Brain microvascular endothelial cell (primary cell): ENCODE measurements at regions not wholly inside any gene's neighbourhood (a gene's known extent, or its start where the extent isn't known, plus 50 kb on each side); places are given as distances from the start of the nearest gene placed in this dataset.

Experiments
- DNase-seq: peaks from one replicate; pipeline ENCODE4 v3.0.0-alpha.2; 2020
- H3K27ac ChIP-seq: fragments of 250-450 bp; sonication (Bioruptor Pico); 2 replicates; pipeline ENCODE4 v1.5.1; 2020; ENCODE audit warnings: mild to moderate bottlenecking, moderate library complexity
- H3K27me3 ChIP-seq: fragments of 250-450 bp; sonication (Bioruptor Pico); replicated peaks from 2 replicates; pipeline ENCODE4 v1.5.1; 2020; ENCODE audit warnings: mild to moderate bottlenecking
- H3K36me3 ChIP-seq: fragments of 250-450 bp; sonication (Bioruptor Pico); replicated peaks from 2 replicates; pipeline ENCODE4 v1.5.1; 2020; ENCODE audit warnings: mild to moderate bottlenecking
- H3K4me3 ChIP-seq: 2 replicates; pipeline ENCODE4 v1.5.1; 2011; ENCODE audit warnings: low read depth, mild to moderate bottlenecking, control low read depth, low read length, moderate library complexity
- in situ Hi-C: cut with HindIII; loops from 2 replicates; pipeline ENCODE4 v1.10.0; 2017; ENCODE audit warnings: low sequenced_read_pairs, low pct_ligation_motif_present
- TF ChIP-seq, protein P1 (sequence below): IDR thresholded peaks from 2 replicates; pipeline ENCODE4 v1.5.1; 2011; ENCODE audit warnings: low read depth, mild to moderate bottlenecking, moderate library complexity, low read length, control low read depth, inconsistent platforms; ENCODE audit errors: missing control alignments

GRCh38 chr3:116614795-116615362 is 94.7 kb upstream of the TUSC7 start:
- Histone ChIP-seq H3K4me3 (no peak overlapping the region), H3K27me3 (no peaks in the 10 kb centered on the region), H3K36me3 (no peaks in the 10 kb centered on the region), H3K27ac (no peak overlapping the region)
- in situ Hi-C loops: no loop called here
- no peak for DNase-seq
- TF ChIP-seq, protein P1, sequence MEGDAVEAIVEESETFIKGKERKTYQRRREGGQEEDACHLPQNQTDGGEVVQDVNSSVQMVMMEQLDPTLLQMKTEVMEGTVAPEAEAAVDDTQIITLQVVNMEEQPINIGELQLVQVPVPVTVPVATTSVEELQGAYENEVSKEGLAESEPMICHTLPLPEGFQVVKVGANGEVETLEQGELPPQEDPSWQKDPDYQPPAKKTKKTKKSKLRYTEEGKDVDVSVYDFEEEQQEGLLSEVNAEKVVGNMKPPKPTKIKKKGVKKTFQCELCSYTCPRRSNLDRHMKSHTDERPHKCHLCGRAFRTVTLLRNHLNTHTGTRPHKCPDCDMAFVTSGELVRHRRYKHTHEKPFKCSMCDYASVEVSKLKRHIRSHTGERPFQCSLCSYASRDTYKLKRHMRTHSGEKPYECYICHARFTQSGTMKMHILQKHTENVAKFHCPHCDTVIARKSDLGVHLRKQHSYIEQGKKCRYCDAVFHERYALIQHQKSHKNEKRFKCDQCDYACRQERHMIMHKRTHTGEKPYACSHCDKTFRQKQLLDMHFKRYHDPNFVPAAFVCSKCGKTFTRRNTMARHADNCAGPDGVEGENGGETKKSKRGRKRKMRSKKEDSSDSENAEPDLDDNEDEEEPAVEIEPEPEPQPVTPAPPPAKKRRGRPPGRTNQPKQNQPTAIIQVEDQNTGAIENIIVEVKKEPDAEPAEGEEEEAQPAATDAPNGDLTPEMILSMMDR: peak; percentile 19

- DNase-seq: no peak
- Histone ChIP-seq H3K4me3 (no peak overlapping the region), H3K27me3 (no peaks in the 10 kb centered on the region), H3K36me3 (no peaks in the 10 kb centered on the region), H3K27ac (no peak overlapping the region)
- in situ Hi-C loops: no loop called here
- TF ChIP-seq, protein P1: no peak
Measured at GRCh38 chr3:116618138-116618537, 91.4 kb upstream of the TUSC7 start.

DNA sequence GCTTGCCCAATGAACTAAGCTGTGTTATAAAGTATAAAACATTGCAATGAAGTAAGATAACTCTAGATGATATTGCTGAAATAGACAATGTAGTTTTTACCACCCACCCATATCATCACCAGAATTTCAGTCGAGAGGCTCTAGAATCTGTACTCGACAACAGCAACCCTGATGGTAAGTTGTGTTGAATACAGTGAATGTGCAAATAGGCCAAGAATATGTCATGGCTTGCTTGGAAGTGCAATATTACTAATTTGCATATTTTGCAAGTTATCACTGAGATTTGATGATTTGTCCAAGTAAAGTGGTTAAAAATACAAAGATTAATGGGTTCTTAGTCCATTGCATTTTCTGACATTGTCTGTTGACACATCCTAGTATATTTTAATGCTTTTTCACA is 90.6 kb upstream of the TUSC7 start:
- in situ Hi-C loops: no loop called here
- H3K36me3 ChIP-seq: no peaks in the 10 kb centered on the region
- H3K27ac ChIP-seq: no peak overlapping the region

DNA sequence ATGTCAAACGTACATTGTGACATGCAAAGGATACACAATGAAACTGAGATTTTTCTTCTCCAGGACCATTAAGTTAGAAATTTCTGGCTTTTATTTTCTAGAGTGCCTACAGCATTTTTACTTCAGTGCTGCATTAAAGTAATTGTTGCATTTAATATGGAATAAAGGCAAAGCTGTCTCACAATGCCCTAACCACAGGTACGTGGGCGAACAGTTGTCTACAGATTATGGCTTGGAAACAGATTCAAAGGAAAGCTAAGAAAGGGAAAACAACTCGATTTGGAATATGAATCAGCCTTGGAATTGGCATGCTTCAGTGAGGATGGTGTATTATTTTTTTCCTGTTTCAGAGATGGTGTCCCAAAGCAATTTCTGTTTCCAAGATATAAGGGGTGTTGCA is 79.1 kb upstream of the TUSC7 start:
- no peaks in the 10 kb centered on the region for H3K36me3 ChIP-seq

More for the DNA sequence above, 90.6 kb upstream of the TUSC7 start:
- Histone ChIP-seq H3K4me3 (no peak overlapping the region), H3K27me3 (no peaks in the 10 kb centered on the region)
- TF ChIP-seq, protein P1: no peak
- DNase-seq: no peak

DNA sequence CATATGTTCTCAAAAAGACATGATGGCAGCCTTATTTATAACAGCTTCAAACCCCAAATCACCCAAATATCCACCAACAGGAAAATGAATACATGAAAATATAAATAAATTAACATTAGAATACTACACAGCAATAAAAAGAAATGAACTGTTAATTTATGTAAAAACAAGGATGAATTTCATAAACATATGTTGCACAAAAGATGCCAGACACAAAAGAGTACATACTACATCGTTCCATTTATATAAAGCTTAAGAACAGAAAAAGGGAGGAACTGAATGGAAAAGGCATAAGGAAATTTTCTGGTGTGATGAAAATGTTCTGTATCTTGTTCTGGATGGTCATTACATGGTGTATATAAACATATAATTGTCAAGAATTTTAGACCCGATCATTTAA is 69.9 kb upstream of the TUSC7 start:
- in situ Hi-C loops: no loop called here
- no peak overlapping the region for H3K27ac ChIP-seq
- DNase-seq: no peak
- H3K4me3 ChIP-seq: no peak overlapping the region
- no peaks in the 10 kb centered on the region for H3K27me3 ChIP-seq
- H3K36me3 ChIP-seq: no peaks in the 10 kb centered on the region
- TF ChIP-seq, protein P1: no peak

More for the DNA sequence above, 79.1 kb upstream of the TUSC7 start:
- no peak for DNase-seq
- TF ChIP-seq, protein P1: no peak
- Histone ChIP-seq H3K4me3 (no peak overlapping the region), H3K27ac (no peak overlapping the region), H3K27me3 (no peaks in the 10 kb centered on the region)
- in situ Hi-C loops: no loop called here

GRCh38 chr3:116640109-116640508 is 69.5 kb upstream of the TUSC7 start:
- TF ChIP-seq, protein P1: no peak
- no peak for DNase-seq
- Histone ChIP-seq H3K27ac (no peak overlapping the region), H3K4me3 (no peak overlapping the region), H3K27me3 (no peaks in the 10 kb centered on the region), H3K36me3 (no peaks in the 10 kb centered on the region)
- in situ Hi-C loops: no loop called here
